ENCODE measurements at regions not wholly inside any gene's neighbourhood (a gene's known extent, or its start where the extent isn't known, plus 50 kb on each side); places are given as distances from the start of the nearest gene placed in this dataset.

- no peak for DNase-seq (ENCODE audit: low read depth in 1 of 2, low spot score in 2 of 2)
- Histone ChIP-seq H3K4me1 (replicated peaks) (no peaks in the 10 kb centered on the region), H3K27me3 (replicated peaks) (peaks cover 6% of the 10 kb centered on the region; the same call in 1 of the 2 replicates), H3K36me3 (no peaks in the 10 kb centered on the region), H3K27ac (no peak overlapping the region), H3K4me3 (no peak overlapping the region), H3K9me3 (replicated peaks) (no peaks in the 10 kb centered on the region)
Observed at GRCh38 chr18:25842665-25843064, 247.7 kb downstream of the SS18 start.

GRCh38 chr18:25834061-25834460 lies 256.4 kb downstream of the SS18 start:
- no peak for DNase-seq (ENCODE audit: low read depth in 1 of 2, low spot score in 2 of 2)
- no peaks in the 10 kb centered on the region for H3K9me3 ChIP-seq (replicated peaks)
- no peak overlapping the region for H3K4me3 ChIP-seq
- no peaks in the 10 kb centered on the region for H3K36me3 ChIP-seq
- H3K4me1 ChIP-seq (replicated peaks) = peaks cover 20% of the 10 kb centered on the region
- no peaks in the 10 kb centered on the region for H3K27me3 ChIP-seq (replicated peaks)
- H3K27ac ChIP-seq = no peak overlapping the region

GRCh38 chr18:25832001-25832604 lies 258.3 kb downstream of the SS18 start:
- peaks cover 40% of the 10 kb centered on the region for H3K4me1 ChIP-seq (replicated peaks)
- no peaks in the 10 kb centered on the region for H3K27me3 ChIP-seq (replicated peaks)
- no peak overlapping the region for H3K4me3 ChIP-seq
- no peak overlapping the region for H3K27ac ChIP-seq
- H3K9me3 ChIP-seq (replicated peaks) = no peaks in the 10 kb centered on the region
- H3K36me3 ChIP-seq = no peaks in the 10 kb centered on the region
- peak; percentile 61 to 72 for DNase-seq (ENCODE audit: low read depth in 1 of 2, low spot score in 2 of 2)

GRCh38 chr18:25831301-25831701 lies 259.1 kb downstream of the SS18 start:
- Histone ChIP-seq H3K4me3 (no peak overlapping the region), H3K4me1 (replicated peaks) (peaks cover 48% of the 10 kb centered on the region), H3K36me3 (no peaks in the 10 kb centered on the region), H3K9me3 (replicated peaks) (no peaks in the 10 kb centered on the region), H3K27me3 (replicated peaks) (no peaks in the 10 kb centered on the region), H3K27ac (peak overlapping the region; percentile 28)
- peak in 1 of 2 experiments; percentile 11 for DNase-seq (ENCODE audit: low read depth in 1 of 2, low spot score in 2 of 2)

GRCh38 chr18:25830787-25831186 lies 259.6 kb downstream of the SS18 start:
- Histone ChIP-seq H3K9me3 (replicated peaks) (no peaks in the 10 kb centered on the region), H3K27ac (peak overlapping the region; percentile 28), H3K36me3 (no peaks in the 10 kb centered on the region), H3K27me3 (replicated peaks) (no peaks in the 10 kb centered on the region), H3K4me1 (replicated peaks) (peaks cover 53% of the 10 kb centered on the region), H3K4me3 (no peak overlapping the region)
- peak; percentile 31 to 66 for DNase-seq (ENCODE audit: low read depth in 1 of 2, low spot score in 2 of 2)

- Histone ChIP-seq H3K4me1 (replicated peaks) (peaks cover 63% of the 10 kb centered on the region), H3K4me3 (no peak overlapping the region)
Observed at GRCh38 chr18:25827961-25828561, 262.4 kb downstream of the SS18 start.

GRCh38 chr18:25827228-25827627 lies 263.2 kb downstream of the SS18 start:
- peak; percentile 68 to 82 for DNase-seq (ENCODE audit: low read depth in 1 of 2, low spot score in 2 of 2)
- Histone ChIP-seq H3K27ac (peak overlapping the region; percentile 95), H3K36me3 (no peaks in the 10 kb centered on the region), H3K4me1 (replicated peaks) (peaks cover 63% of the 10 kb centered on the region), H3K4me3 (no peak overlapping the region), H3K27me3 (replicated peaks) (no peaks in the 10 kb centered on the region), H3K9me3 (replicated peaks) (no peaks in the 10 kb centered on the region)

More at GRCh38 chr18:25827961-25828561, 262.4 kb downstream of the SS18 start:
- Histone ChIP-seq H3K36me3 (no peaks in the 10 kb centered on the region), H3K9me3 (replicated peaks) (no peaks in the 10 kb centered on the region), H3K27ac (peak overlapping the region; percentile 95), H3K27me3 (replicated peaks) (no peaks in the 10 kb centered on the region)
- peak; percentile 81 to 88 for DNase-seq (ENCODE audit: low read depth in 1 of 2, low spot score in 2 of 2)

GRCh38 chr18:25826823-25827222 lies 263.6 kb downstream of the SS18 start:
- no peaks in the 10 kb centered on the region for H3K27me3 ChIP-seq (replicated peaks)
- peaks cover 63% of the 10 kb centered on the region for H3K4me1 ChIP-seq (replicated peaks)
- no peaks in the 10 kb centered on the region for H3K9me3 ChIP-seq (replicated peaks)
- DNase-seq (ENCODE audit: low read depth in 1 of 2, low spot score in 2 of 2) = no peak
- H3K4me3 ChIP-seq = no peak overlapping the region
- H3K36me3 ChIP-seq = no peaks in the 10 kb centered on the region
- peak overlapping the region; percentile 95 for H3K27ac ChIP-seq

GRCh38 chr18:25825979-25826776 lies 264.2 kb downstream of the SS18 start:
- Histone ChIP-seq H3K27me3 (replicated peaks) (no peaks in the 10 kb centered on the region), H3K4me3 (no peak overlapping the region), H3K27ac (peak overlapping the region; percentile 95), H3K36me3 (no peaks in the 10 kb centered on the region), H3K4me1 (replicated peaks) (peaks cover 58% of the 10 kb centered on the region), H3K9me3 (replicated peaks) (no peaks in the 10 kb centered on the region)
- DNase-seq (ENCODE audit: low read depth in 1 of 2, low spot score in 2 of 2) = peak in 1 of 2 experiments; percentile 18

GRCh38 chr18:25825056-25825455 lies 265.4 kb downstream of the SS18 start:
- DNase-seq (ENCODE audit: low read depth in 1 of 2, low spot score in 2 of 2) = peak in 1 of 2 experiments; percentile 17
- no peaks in the 10 kb centered on the region for H3K36me3 ChIP-seq
- no peaks in the 10 kb centered on the region for H3K27me3 ChIP-seq (replicated peaks)

GRCh38 chr18:25819746-25820363 lies 270.6 kb downstream of the SS18 start:
- no peaks in the 10 kb centered on the region for H3K36me3 ChIP-seq
- peaks cover under 1% of the 10 kb centered on the region for H3K4me1 ChIP-seq (replicated peaks)
- no peak overlapping the region for H3K4me3 ChIP-seq
- H3K27ac ChIP-seq = no peak overlapping the region
- no peaks in the 10 kb centered on the region for H3K9me3 ChIP-seq (replicated peaks)
- no peak for DNase-seq (ENCODE audit: low read depth in 1 of 2, low spot score in 2 of 2)
- no peaks in the 10 kb centered on the region for H3K27me3 ChIP-seq (replicated peaks)

More at GRCh38 chr18:25825056-25825455, 265.4 kb downstream of the SS18 start:
- Histone ChIP-seq H3K4me3 (no peak overlapping the region), H3K27ac (no peak overlapping the region), H3K9me3 (replicated peaks) (no peaks in the 10 kb centered on the region), H3K4me1 (replicated peaks) (peaks cover 49% of the 10 kb centered on the region)

GRCh38 chr18:25818505-25818904 lies 271.9 kb downstream of the SS18 start:
- Histone ChIP-seq H3K27me3 (replicated peaks) (no peaks in the 10 kb centered on the region), H3K4me1 (replicated peaks) (no peaks in the 10 kb centered on the region), H3K36me3 (no peaks in the 10 kb centered on the region), H3K27ac (no peak overlapping the region), H3K9me3 (replicated peaks) (no peaks in the 10 kb centered on the region), H3K4me3 (no peak overlapping the region)
- DNase-seq (ENCODE audit: low read depth in 1 of 2, low spot score in 2 of 2) = no peak

- no peak for DNase-seq (ENCODE audit: low read depth in 1 of 2, low spot score in 2 of 2)
- Histone ChIP-seq H3K9me3 (replicated peaks) (no peaks in the 10 kb centered on the region), H3K4me3 (no peak overlapping the region), H3K4me1 (replicated peaks) (no peaks in the 10 kb centered on the region), H3K27me3 (replicated peaks) (no peaks in the 10 kb centered on the region), H3K36me3 (no peaks in the 10 kb centered on the region), H3K27ac (no peak overlapping the region)
Observed at GRCh38 chr18:25817546-25818237, 272.7 kb downstream of the SS18 start.

All from SJSA1 (cell line).